ENCODE measurements at regions not wholly inside any gene's neighbourhood (a gene's known extent, or its start where the extent isn't known, plus 50 kb on each side); places are given as distances from the start of the nearest gene placed in this dataset.

DNA sequence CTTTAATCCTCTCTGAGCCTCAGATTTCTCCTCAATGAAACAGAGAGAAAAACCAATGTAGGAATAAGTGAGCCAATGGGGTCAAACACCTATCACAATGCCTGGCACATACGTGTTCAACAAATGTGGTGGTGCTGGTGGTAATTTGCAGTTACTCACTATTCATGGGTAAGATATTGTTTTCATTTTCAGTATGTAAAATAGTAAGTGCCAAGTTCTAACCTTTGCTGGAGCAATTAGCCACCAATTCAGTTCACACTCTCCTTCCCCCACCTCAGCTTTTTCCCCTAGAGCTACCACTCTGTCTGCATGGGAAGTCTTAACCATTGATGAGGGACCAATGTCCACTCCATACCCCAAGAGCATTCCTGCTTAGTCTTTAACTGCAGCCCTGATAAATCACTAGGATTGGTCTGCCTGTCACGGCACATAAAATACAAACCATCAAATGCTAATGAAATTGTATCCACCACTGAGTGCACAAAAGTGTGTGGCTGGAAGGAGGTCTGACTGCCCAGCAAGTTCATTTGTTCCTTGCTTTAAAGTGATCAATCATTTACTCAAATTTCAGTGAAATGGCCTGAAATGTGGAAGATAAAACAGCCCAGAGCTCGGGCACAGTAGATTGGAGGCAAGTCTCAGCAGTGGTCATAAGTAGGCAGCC is 187.4 kb upstream of the API5 start:
- no peaks in the 10 kb centered on the region for H3K9me3 ChIP-seq (ENCODE audit: insufficient read depth, low read depth, low read length)
- WGBS (ENCODE audit: extremely low coverage, insufficient coverage, insufficient read length): no CpG with 5 or more reads among the region's 3 CpGs
- no peak overlapping the region for H3K27ac ChIP-seq (ENCODE audit: low read depth, low read length)
- no peak overlapping the region for H4K12ac ChIP-seq (ENCODE audit: low read depth, low read length)
- no peak overlapping the region for H4K8ac ChIP-seq (ENCODE audit: low read depth, low read length)
- H3K4me2 ChIP-seq (ENCODE audit: low read length): no peak overlapping the region
- no peak overlapping the region for H3K18ac ChIP-seq (ENCODE audit: low read length)
- H3K4me3 ChIP-seq (ENCODE audit: low read depth, low read length): no peak overlapping the region
- DNase-seq: no peak
- no peak overlapping the region for H2BK120ac ChIP-seq (ENCODE audit: insufficient read depth, low read length, poor library complexity)
- no peak overlapping the region for H3K23ac ChIP-seq (ENCODE audit: low read length)
- no peak overlapping the region for H2BK12ac ChIP-seq (ENCODE audit: low read length)
- no peaks in the 10 kb centered on the region for H3K36me3 ChIP-seq (ENCODE audit: control insufficient read depth in 1 of 2, insufficient read depth in 2 of 2, low read length in 2 of 2)
- no peak overlapping the region for H3K14ac ChIP-seq (ENCODE audit: low read length)
- H3K27me3 ChIP-seq (ENCODE audit: insufficient read depth, low read length): no peaks in the 10 kb centered on the region
- no peaks in the 10 kb centered on the region for H3K79me1 ChIP-seq (ENCODE audit: low read length)
- no peak overlapping the region for H2AK5ac ChIP-seq (ENCODE audit: low read length)
- H3K9ac ChIP-seq (ENCODE audit: low read length): no peak overlapping the region
- H3K4me1 ChIP-seq (ENCODE audit: control insufficient read depth in 1 of 2, insufficient read depth in 2 of 2, low read length in 2 of 2): peaks cover 0 to 3% of the 10 kb centered on the region in 2 experiments
- no peak overlapping the region for H2AFZ ChIP-seq (ENCODE audit: insufficient read depth, low read length, poor library complexity)
- H2BK5ac ChIP-seq (ENCODE audit: low read depth, low read length, poor library complexity): no peak overlapping the region
- H4K91ac ChIP-seq (ENCODE audit: low read depth, low read length): no peak overlapping the region
- no peaks in the 10 kb centered on the region for H3K79me2 ChIP-seq (ENCODE audit: control insufficient read depth, insufficient read depth, low read length, poor library complexity)
- H3K4ac ChIP-seq (ENCODE audit: low read depth, low read length): no peak overlapping the region

DNA sequence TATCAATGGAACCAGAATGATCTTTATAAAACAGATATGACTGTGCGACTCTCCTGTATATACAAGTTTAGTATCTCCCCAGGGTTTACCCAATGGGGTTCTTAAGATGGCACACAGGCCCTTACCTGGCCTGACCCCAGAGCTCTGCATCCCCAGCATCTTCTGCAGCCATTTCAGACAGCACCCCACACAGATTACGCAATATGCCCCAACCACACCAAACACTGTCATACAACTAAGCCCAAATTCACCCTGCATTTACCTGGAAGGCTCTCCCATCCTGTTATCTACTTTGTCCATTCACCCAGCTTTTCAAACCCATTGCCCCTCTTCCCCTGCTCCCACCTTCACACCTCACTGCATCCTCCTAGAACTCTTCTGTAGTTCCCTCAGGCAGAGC is 182.5 kb upstream of the API5 start:
- Histone ChIP-seq H2BK12ac (ENCODE audit: low read length) (no peak overlapping the region), H3K36me3 (ENCODE audit: control insufficient read depth in 1 of 2, insufficient read depth in 2 of 2, low read length in 2 of 2) (no peaks in the 10 kb centered on the region), H3K79me2 (ENCODE audit: control insufficient read depth, insufficient read depth, low read length, poor library complexity) (no peaks in the 10 kb centered on the region), H3K4me1 (ENCODE audit: control insufficient read depth in 1 of 2, insufficient read depth in 2 of 2, low read length in 2 of 2) (peaks cover 4% of the 10 kb centered on the region in 2 experiments), H3K18ac (ENCODE audit: low read length) (no peak overlapping the region), H2BK5ac (ENCODE audit: low read depth, low read length, poor library complexity) (no peak overlapping the region), H3K9ac (ENCODE audit: low read length) (no peak overlapping the region), H3K27me3 (ENCODE audit: insufficient read depth, low read length) (no peaks in the 10 kb centered on the region), H2BK120ac (ENCODE audit: insufficient read depth, low read length, poor library complexity) (no peak overlapping the region), H3K23ac (ENCODE audit: low read length) (no peak overlapping the region), H4K8ac (ENCODE audit: low read depth, low read length) (no peak overlapping the region), H3K4me2 (ENCODE audit: low read length) (no peak overlapping the region), H4K91ac (ENCODE audit: low read depth, low read length) (no peak overlapping the region), H4K12ac (ENCODE audit: low read depth, low read length) (no peak overlapping the region), H3K9me3 (ENCODE audit: insufficient read depth, low read depth, low read length) (no peaks in the 10 kb centered on the region), H2AK5ac (ENCODE audit: low read length) (no peak overlapping the region), H3K27ac (ENCODE audit: low read depth, low read length) (no peak overlapping the region), H2AFZ (ENCODE audit: insufficient read depth, low read length, poor library complexity) (no peak overlapping the region), H3K4me3 (ENCODE audit: low read depth, low read length) (no peak overlapping the region), H3K4ac (ENCODE audit: low read depth, low read length) (no peak overlapping the region), H3K14ac (ENCODE audit: low read length) (no peak overlapping the region), H3K79me1 (ENCODE audit: low read length) (peaks cover 9% of the 10 kb centered on the region)
- DNase-seq: no peak
- no CpG with 5 or more reads among the region's 2 CpGs for WGBS (ENCODE audit: extremely low coverage, insufficient coverage, insufficient read length)

GRCh38 chr11:43130616-43131015 is 181.2 kb upstream of the API5 start:
- Histone ChIP-seq H3K27ac (ENCODE audit: low read depth, low read length) (no peak overlapping the region), H4K91ac (ENCODE audit: low read depth, low read length) (no peak overlapping the region), H2BK120ac (ENCODE audit: insufficient read depth, low read length, poor library complexity) (no peak overlapping the region), H4K12ac (ENCODE audit: low read depth, low read length) (no peak overlapping the region), H3K14ac (ENCODE audit: low read length) (no peak overlapping the region), H2AFZ (ENCODE audit: insufficient read depth, low read length, poor library complexity) (no peak overlapping the region), H3K23ac (ENCODE audit: low read length) (no peak overlapping the region), H2BK12ac (ENCODE audit: low read length) (no peak overlapping the region), H2BK5ac (ENCODE audit: low read depth, low read length, poor library complexity) (no peak overlapping the region), H3K4me3 (ENCODE audit: low read depth, low read length) (no peak overlapping the region), H3K9me3 (ENCODE audit: insufficient read depth, low read depth, low read length) (no peaks in the 10 kb centered on the region), H3K4me1 (ENCODE audit: control insufficient read depth in 1 of 2, insufficient read depth in 2 of 2, low read length in 2 of 2) (peaks cover 4 to 6% of the 10 kb centered on the region in 2 experiments), H3K79me1 (ENCODE audit: low read length) (peaks cover 11% of the 10 kb centered on the region), H3K27me3 (ENCODE audit: insufficient read depth, low read length) (no peaks in the 10 kb centered on the region), H4K8ac (ENCODE audit: low read depth, low read length) (no peak overlapping the region), H3K36me3 (ENCODE audit: control insufficient read depth in 1 of 2, insufficient read depth in 2 of 2, low read length in 2 of 2) (no peaks in the 10 kb centered on the region), H3K9ac (ENCODE audit: low read length) (no peak overlapping the region), H3K4ac (ENCODE audit: low read depth, low read length) (no peak overlapping the region), H3K4me2 (ENCODE audit: low read length) (peak overlapping the region; percentile 7), H3K18ac (ENCODE audit: low read length) (no peak overlapping the region), H3K79me2 (ENCODE audit: control insufficient read depth, insufficient read depth, low read length, poor library complexity) (no peaks in the 10 kb centered on the region), H2AK5ac (ENCODE audit: low read length) (no peak overlapping the region)
- WGBS (ENCODE audit: extremely low coverage, insufficient coverage, insufficient read length): no CpG with 5 or more reads among the region's 2 CpGs
- peak; percentile 18 to 21 for DNase-seq

GRCh38 chr11:43135966-43136534 is 175.7 kb upstream of the API5 start:
- H3K4ac ChIP-seq (ENCODE audit: low read depth, low read length): no peak overlapping the region
- H3K27me3 ChIP-seq (ENCODE audit: insufficient read depth, low read length): no peaks in the 10 kb centered on the region
- no CpG with 5 or more reads among the region's 5 CpGs for WGBS (ENCODE audit: extremely low coverage, insufficient coverage, insufficient read length)
- H3K4me3 ChIP-seq (ENCODE audit: low read depth, low read length): no peak overlapping the region
- no peak overlapping the region for H2BK5ac ChIP-seq (ENCODE audit: low read depth, low read length, poor library complexity)
- no peaks in the 10 kb centered on the region for H3K9me3 ChIP-seq (ENCODE audit: insufficient read depth, low read depth, low read length)
- peak overlapping the region; percentile 62 for H3K27ac ChIP-seq (ENCODE audit: low read depth, low read length)
- H2AFZ ChIP-seq (ENCODE audit: insufficient read depth, low read length, poor library complexity): no peak overlapping the region
- no peak overlapping the region for H3K14ac ChIP-seq (ENCODE audit: low read length)
- no peak overlapping the region for H3K23ac ChIP-seq (ENCODE audit: low read length)
- H3K18ac ChIP-seq (ENCODE audit: low read length): no peak overlapping the region
- DNase-seq: peak; percentile 44 to 76
- no peak overlapping the region for H3K9ac ChIP-seq (ENCODE audit: low read length)
- H2AK5ac ChIP-seq (ENCODE audit: low read length): no peak overlapping the region
- H3K4me1 ChIP-seq (ENCODE audit: control insufficient read depth in 1 of 2, insufficient read depth in 2 of 2, low read length in 2 of 2): peaks cover 4 to 11% of the 10 kb centered on the region in 2 experiments
- H3K79me2 ChIP-seq (ENCODE audit: control insufficient read depth, insufficient read depth, low read length, poor library complexity): peaks cover 2% of the 10 kb centered on the region
- H4K91ac ChIP-seq (ENCODE audit: low read depth, low read length): no peak overlapping the region
- no peak overlapping the region for H2BK120ac ChIP-seq (ENCODE audit: insufficient read depth, low read length, poor library complexity)
- peak overlapping the region; percentile 4 for H4K8ac ChIP-seq (ENCODE audit: low read depth, low read length)
- H3K36me3 ChIP-seq (ENCODE audit: control insufficient read depth in 1 of 2, insufficient read depth in 2 of 2, low read length in 2 of 2): no peaks in the 10 kb centered on the region
- no peak overlapping the region for H2BK12ac ChIP-seq (ENCODE audit: low read length)
- H3K4me2 ChIP-seq (ENCODE audit: low read length): no peak overlapping the region
- peaks cover 6% of the 10 kb centered on the region for H3K79me1 ChIP-seq (ENCODE audit: low read length)
- no peak overlapping the region for H4K12ac ChIP-seq (ENCODE audit: low read depth, low read length)
